HK-2 (cell line): ENCODE measurements at regions not wholly inside any gene's neighbourhood (a gene's known extent, or its start where the extent isn't known, plus 50 kb on each side); places are given as distances from the start of the nearest gene placed in this dataset.
"Not testable (repeated sequence)": the region's sequence is repeated elsewhere in the genome, so short reads cannot be mapped to it uniquely, and the experiment has no call there.

Source experiments
- DNase-seq: peaks from one replicate; pipeline ENCODE4 v3.0.0-alpha.2; 2018; ENCODE audit not compliant: unreplicated experiment

- not testable (repeated sequence) for DNase-seq
Measured at GRCh38 chr1:168457296-168457695, 86.5 kb downstream of the XCL2 start.

GRCh38 chr1:168455764-168456163, 88.0 kb downstream of the XCL2 start:
- no peak for DNase-seq

DNA sequence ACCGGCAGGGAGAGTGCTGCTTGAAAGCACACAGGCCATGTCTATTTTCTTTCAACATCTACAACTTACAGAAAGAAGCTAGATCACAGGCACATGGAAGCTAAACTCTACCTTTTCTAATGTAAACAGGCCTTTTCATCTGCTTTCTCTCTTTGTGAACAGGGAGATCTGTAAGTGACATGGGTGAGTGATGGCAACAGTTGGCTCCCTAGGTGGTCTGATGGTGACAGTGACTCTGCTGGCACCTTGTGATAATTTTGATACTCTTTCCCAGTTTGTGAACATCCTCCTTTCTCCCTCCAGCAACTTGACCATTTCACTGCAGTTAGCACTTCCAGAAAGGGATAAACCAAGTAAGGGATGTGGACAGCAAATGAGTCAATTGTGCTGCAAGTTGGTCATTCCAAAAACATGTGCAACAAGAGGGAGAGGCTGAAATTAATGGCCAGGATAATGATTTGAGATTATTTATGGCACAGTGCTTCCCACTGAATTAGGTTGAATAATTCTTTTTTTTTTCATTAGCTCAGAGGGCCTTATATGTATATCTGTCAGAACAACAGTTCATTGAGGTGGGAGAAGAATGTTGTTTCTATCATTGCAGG, 89.5 kb downstream of the XCL2 start:
- no peak for DNase-seq

GRCh38 chr1:168453056-168453455, 90.7 kb downstream of the XCL2 start:
- no peak for DNase-seq

DNA sequence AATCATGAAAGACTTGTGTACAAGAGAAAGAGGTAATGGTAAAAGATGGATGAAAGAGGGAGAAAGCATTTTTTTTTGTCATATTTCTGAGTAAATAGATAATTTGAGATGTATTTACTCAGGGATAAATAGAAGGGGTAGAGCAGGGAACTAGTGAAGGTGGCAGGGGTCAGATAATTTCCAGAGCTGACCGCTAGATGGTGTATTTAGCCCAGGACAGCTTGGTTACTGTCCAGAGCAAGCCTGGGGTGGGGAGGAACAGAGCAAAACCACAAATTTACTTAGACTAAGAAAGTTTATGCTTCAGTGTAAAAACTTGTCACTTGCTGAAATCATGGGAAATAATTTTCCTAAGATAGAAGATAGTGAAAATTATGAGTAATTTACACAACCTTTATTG, 91.5 kb downstream of the XCL2 start:
- no peak for DNase-seq

- DNase-seq, result no peak
Measured at GRCh38 chr1:168447871-168448270, 95.9 kb downstream of the XCL2 start.

DNA sequence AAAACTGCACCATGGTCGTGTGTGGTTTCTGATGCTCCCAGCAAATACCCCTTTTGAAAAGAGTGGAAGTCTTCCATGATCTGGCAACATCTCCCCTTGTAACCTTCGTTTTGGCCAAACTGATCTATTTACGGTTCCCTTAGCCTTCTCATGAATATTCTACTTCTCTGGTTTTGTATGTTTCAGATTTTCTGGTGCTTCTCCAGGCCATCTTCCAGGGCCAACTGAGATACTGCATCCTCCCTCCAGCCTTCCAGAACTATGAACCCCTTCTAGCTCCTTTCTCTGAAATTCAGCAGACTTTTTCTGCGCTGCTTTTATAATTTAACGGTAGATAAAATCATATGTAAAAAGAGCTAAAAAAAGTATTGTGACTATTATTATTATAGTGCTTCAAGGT, 97.7 kb downstream of the XCL2 start:
- no peak for DNase-seq

GRCh38 chr1:168443899-168444298, 99.9 kb downstream of the XCL2 start:
- DNase-seq, result no peak

DNA sequence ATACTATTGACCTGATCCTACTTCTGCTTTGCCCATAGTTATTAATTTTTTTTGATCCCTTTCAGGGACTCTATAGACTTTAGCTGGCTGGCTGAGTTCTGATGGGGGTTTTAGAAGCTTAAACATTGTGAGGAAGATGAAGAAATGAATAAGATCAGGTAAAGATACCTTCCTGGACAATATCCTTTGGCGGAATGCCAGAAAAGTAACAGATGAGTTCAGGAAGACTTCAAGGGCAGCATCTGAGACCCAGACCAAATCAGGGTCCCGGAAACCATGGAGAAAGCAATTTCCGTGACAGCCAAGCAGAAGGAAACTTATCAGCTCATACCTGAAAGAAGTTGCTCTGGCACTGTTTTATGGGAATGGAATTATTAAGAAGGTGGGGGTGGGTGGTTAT, 100.4 kb downstream of the XCL2 start:
- no peak for DNase-seq

DNA sequence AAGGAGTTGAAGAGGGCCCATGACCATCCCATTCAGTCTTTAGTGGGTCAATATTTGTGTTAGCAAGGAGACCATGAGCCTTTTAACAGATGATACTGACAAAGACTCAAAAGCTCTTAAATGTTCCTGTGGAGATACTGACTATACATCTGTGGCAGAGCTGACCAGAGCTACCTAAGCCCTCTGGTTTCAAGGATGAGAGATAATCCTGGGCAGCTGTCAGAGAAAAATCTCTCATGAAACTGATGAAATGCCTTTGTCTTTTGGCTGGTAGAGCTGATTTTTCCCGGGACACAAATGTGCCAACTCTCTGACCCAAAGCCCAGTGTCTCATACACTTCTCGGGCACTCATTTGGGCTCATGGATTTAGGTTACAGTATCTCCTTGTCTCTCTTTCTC, 100.9 kb downstream of the XCL2 start:
- DNase-seq, result no peak

DNA sequence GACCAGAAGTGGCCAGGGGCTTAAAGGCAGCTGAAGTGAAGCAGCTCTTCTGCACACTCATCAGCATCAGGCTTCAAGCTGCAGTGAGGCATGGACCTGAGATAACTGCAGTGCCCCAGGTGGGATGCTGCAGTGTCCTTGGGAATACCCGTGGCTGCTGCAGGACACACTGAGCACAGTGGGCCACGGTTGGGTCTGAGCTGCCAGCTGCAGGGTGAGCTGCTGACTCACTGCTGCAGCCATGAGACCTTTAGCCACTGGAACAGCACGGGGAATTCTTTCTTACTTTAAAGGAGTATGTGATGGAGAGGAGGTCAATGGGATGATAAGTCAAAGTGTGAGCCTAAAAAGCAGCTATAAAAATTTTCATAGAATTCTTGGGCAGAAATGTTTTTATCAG, 102.1 kb downstream of the XCL2 start:
- DNase-seq, result no peak

- DNase-seq, result peak; percentile 58
Measured at GRCh38 chr1:168439456-168440375, 104.1 kb downstream of the XCL2 start.

DNA sequence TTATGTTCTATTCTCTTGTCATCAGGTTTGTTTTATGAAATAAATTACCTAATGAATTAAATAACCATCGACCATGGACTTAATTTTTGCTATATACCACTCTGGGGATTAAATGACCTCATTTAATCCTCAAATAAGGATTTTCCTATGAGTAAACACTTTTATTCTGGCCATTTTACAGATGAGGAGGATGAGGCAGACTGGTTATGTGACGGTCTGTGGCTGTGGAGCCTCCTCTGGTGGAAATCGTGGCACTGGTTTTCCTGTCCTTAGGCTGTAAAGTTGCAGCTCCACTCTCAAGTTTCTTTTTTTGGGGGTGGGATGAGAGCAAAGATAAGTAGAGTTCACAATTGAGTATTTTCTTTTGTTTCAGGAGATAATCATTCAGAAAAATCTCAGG, 105.2 kb downstream of the XCL2 start:
- DNase-seq, result no peak

- no peak for DNase-seq
Measured at GRCh38 chr1:168437821-168438220, 106.0 kb downstream of the XCL2 start.

DNA sequence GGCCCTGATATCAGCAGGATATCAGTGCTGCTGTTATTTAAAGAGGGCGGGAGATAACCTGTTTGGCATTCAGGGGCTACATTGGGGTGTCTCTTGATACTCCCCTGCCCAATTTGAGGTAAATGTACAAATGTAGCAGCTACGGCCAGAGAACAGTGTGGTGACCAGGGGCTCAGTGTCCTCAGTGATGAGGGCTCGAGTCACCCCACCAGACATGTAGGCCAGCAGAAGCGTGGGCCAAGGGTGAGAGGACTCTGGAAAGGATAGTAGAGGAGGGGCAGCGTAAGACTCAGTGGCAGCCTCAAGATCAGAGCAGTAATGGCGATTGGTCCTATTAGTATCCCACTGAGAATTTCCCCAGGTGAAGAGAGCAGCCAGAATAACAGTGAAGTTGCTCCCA, 108.4 kb downstream of the XCL2 start:
- DNase-seq, result no peak

- no peak for DNase-seq
Measured at GRCh38 chr1:168433238-168433637, 110.6 kb downstream of the XCL2 start.

DNA sequence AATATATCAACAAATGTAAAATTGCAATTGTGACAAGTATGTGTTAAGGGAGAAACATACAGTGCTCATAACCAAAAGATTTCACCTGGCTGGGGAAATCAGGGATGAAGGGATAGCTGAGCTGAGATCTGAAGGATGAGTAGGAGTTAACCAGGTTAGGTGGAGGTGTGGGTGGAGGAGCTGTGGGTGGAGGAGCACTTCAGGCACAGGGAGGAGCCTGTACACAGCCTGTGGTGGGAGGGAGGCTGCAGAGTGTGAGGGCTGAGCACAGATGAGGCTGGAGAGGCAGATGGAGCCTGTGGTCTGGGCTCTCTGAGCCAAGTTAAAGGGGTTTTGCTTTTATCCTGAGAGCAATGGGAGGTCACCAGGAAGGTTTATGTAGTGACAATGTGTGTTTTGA, 111.9 kb downstream of the XCL2 start:
- DNase-seq, result no peak

DNA sequence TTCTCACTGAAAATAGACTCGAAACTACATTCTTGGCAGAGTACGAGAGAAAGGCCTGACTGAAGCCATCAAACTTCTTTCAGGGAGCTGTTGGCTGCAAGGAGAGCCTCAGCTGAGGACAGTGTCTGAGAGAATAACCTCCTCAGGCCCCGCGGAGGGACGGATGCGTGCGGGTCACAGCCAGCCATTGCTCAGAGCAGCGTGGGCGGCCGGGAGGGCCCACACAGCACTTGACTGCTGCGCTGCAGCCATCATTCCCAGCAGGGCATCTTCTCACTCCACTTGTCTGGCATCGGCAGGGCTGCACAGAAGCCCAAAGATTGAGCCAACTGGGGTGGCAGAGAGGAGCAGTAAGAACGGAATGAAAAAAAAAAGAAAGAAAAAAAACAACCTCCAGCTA, 113.5 kb downstream of the XCL2 start:
- no peak for DNase-seq

GRCh38 chr1:168428063-168428731, 115.6 kb downstream of the XCL2 start:
- no peak for DNase-seq

DNA sequence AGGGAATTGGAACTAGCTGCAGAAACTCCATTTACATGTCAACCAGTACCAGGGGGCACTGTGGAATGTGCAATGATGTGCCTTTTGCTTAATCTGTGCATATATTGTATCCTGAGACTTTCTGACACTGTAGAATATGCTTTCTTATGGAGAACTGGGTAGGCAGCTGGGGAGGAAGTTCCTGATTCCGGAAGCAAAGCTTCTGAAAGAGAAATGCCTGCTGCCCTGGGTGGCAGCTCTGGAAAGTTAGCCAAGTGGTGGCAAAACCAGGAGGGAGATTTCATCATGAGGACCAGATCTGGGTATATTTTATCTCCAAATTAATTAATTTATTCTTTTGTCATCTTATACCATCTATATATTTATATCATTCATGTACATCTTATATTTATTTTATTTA, 116.7 kb downstream of the XCL2 start:
- no peak for DNase-seq

DNA sequence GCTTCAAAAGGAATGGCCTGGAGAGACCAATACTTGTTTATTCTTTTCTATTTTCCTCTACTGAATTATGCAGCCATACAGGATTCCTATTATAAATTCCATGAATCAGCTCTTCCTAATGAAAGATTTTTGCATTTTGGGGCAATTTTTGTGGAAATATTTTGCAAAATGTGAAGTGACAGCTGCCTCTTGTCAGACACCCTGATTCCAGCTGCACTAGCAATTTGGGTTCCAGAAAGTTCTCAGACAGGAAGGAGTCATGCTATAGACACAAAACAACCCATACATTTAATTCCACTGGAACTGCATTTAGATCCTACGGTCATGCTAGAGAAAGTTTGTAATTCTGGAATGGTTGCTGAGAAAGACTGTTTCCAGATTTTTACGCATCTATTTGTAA, 119.5 kb downstream of the XCL2 start:
- DNase-seq, result no peak

DNA sequence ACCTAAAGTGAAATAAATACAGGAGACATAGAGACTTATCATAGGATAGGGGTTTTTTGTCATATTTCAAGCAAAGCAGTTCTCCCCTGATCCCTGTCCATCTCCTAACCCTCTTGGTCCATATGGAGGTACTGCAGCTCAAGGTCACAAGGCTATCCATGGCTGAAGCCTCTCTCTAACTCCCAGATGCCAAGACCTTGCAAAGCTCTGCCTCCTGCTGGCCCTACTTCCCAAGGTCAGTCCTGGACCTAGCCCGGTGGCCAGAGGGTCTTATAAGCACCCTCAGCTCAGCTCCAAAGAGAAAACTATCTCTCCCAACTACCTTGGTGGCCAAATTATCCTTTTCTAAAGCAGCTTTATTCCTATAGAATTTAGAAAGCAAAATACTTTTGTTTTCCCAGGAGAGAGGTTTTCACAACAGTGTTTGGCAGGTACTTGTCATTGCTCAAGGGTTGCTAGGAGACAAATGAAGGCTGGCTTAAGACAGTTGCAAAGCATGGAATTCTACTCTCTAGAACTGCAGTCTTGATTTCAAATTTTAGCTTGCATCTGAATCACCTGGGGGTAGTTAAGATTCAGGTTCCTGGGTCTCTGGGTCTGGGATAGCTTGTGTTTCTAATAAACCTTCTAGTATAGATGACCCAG, 121.5 kb downstream of the XCL2 start:
- DNase-seq, result no peak
